DOHH2 (cell line): ENCODE measurements at regions not wholly inside any gene's neighbourhood (a gene's known extent, or its start where the extent isn't known, plus 50 kb on each side); places are given as distances from the start of the nearest gene placed in this dataset.

ENCODE experiments used
- H3F3A ChIP-seq: fragments of 200-600 bp; sonication (generic), shearing (Covaris generic); 2 replicates; pipeline ENCODE4 v1.6.0; 2016; ENCODE audit warnings: antibody characterized with exemption, mild to moderate bottlenecking; ENCODE audit not compliant: control insufficient read depth, insufficient read depth
- H3K27ac ChIP-seq: fragments of 200-600 bp; sonication (generic); 2 replicates; pipeline ENCODE4 v1.5.1; 2014; ENCODE audit warnings: low read depth, mild to moderate bottlenecking, low read length, moderate library complexity
- H3K27me3 ChIP-seq: fragments of 200-600 bp; sonication (generic); 2 replicates; pipeline ENCODE4 v1.6.1; 2014; ENCODE audit warnings: mild to moderate bottlenecking, low read length, mixed read lengths; ENCODE audit not compliant: control insufficient read depth
- H3K36me3 ChIP-seq: fragments of 200-600 bp; sonication (generic); 2 replicates; pipeline ENCODE4 v1.6.1; 2014; ENCODE audit warnings: mild to moderate bottlenecking, low read length, moderate library complexity, mixed read lengths; ENCODE audit not compliant: control insufficient read depth
- H3K4me1 ChIP-seq: fragments of 200-600 bp; sonication (generic); 2 replicates; pipeline ENCODE4 v1.6.1; 2014; ENCODE audit warnings: mild to moderate bottlenecking, low read length, mixed read lengths; ENCODE audit not compliant: control insufficient read depth
- H3K4me2 ChIP-seq: fragments of 200-600 bp; sonication (generic); 2 replicates; pipeline ENCODE4 v1.6.0; 2014; ENCODE audit warnings: mild to moderate bottlenecking, low read length, moderate library complexity
- H3K4me3 ChIP-seq: fragments of 200-600 bp; sonication (generic); 2 replicates; pipeline ENCODE4 v1.5.1; 2014; ENCODE audit warnings: mild to moderate bottlenecking, low read length, mixed read lengths
- H3K79me2 ChIP-seq: fragments of 200-600 bp; sonication (generic); 2 replicates; pipeline ENCODE4 v1.6.1; 2014; ENCODE audit warnings: mild to moderate bottlenecking, low read length, mixed read lengths; ENCODE audit not compliant: control insufficient read depth
- H3K9me2 ChIP-seq: fragments of 200-600 bp; sonication (generic); replicated peaks from 2 replicates; pipeline ENCODE4 v1.6.1; 2014; ENCODE audit warnings: mild to moderate bottlenecking, low read length, mixed read lengths; ENCODE audit not compliant: control insufficient read depth
- H3K9me3 ChIP-seq: fragments of 200-600 bp; sonication (generic); 2 replicates; pipeline ENCODE4 v1.6.1; 2014; ENCODE audit warnings: antibody characterized with exemption, low read length, mixed read lengths; ENCODE audit not compliant: control insufficient read depth, insufficient read depth
- H4K20me1 ChIP-seq: fragments of 200-600 bp; sonication (generic); 2 replicates; pipeline ENCODE4 v1.6.0; 2014; ENCODE audit warnings: low read depth, mild to moderate bottlenecking, antibody characterized with exemption, low read length, moderate library complexity; ENCODE audit not compliant: control insufficient read depth, insufficient read depth
- CTCF ChIP-seq: fragments of 200-600 bp; sonication (generic); IDR thresholded peaks from one replicate; pipeline ENCODE4 v1.5.1; 2014; ENCODE audit warnings: antibody characterized with exemption, mild to moderate bottlenecking, low read depth, low read length; ENCODE audit not compliant: poor library complexity, severe bottlenecking
- EZH2phosphoT487 ChIP-seq: fragments of 200-600 bp; sonication (generic); IDR thresholded peaks from 2 replicates; pipeline ENCODE4 v1.6.1; 2017; ENCODE audit warnings: borderline replicate concordance, mild to moderate bottlenecking, antibody characterized with exemption, low read length, moderate library complexity, mixed read lengths

DNA sequence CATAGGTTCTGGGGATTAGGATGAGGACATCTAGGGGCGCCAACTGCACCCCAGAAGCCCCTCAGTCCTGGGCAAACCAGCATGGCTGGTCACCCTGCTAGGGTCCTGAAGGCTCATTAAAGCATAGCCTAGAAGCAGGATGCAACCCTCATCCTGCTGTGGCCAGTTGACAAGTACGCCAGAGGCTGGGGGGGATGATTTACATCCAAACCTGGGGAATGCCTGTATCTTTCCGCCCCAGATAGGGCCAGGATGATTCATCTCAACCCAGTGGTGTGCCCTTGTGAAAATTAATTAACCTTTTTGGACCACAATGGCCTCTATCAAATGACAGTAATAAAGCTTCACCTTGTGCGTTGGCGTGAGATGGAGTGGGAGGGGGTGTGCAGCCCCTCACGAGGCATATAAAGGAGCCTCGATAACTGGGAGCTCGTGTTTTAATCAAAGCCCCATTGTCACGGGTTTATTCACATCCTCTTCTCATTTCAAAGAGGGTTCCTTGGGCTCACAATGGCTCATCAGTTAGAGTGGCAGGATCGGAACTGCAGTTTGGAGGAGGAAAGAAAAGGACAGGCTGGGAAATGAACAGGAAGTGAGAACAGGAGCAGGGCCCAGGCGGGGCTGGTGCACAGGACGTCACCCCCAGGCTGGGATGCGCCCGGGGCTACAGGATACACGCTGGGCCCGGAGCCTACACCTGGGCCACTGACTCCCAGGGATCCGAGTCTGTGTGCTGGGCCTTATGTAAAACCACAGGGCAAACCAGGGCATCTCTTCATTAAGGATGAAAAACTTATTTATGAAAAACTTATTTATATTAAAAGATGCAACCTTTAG is 121.8 kb upstream of the PHACTR3 start:
- TF ChIP-seq CTCF (no peak), EZH2phosphoT487 (no peak)
- no peaks in the 10 kb centered on the region for H4K20me1 ChIP-seq
- H3K36me3 ChIP-seq = no peaks in the 10 kb centered on the region
- H3K4me1 ChIP-seq = no peaks in the 10 kb centered on the region
- no peaks in the 10 kb centered on the region for H3K79me2 ChIP-seq
- no peaks in the 10 kb centered on the region for H3K9me3 ChIP-seq
- H3K9me2 ChIP-seq = no peaks in the 10 kb centered on the region
- no peak overlapping the region for H3K4me2 ChIP-seq
- H3K27ac ChIP-seq = no peak overlapping the region
- H3K4me3 ChIP-seq = no peak overlapping the region
- H3F3A ChIP-seq = no peaks in the 10 kb centered on the region
- no peaks in the 10 kb centered on the region for H3K27me3 ChIP-seq

DNA sequence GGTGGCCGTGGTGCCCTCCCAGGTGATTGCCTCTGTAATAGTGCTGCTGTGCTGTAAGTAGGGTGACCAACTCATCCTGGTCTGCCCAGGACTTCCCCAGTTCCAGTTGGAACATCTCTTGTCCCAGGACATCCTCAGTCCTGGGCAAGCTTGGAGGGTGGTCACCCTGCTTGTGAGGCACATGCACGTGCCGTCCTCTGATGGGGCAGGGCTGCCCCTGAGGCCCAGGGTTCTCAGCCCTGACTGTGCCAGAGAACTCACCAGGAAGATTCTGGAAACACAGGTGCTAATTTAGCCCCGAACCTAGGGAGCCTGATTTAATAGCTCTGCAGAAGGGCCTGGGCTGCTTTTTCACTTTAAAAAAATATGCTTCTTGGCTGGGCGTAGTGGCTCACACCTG is 120.9 kb upstream of the PHACTR3 start:
- Histone ChIP-seq H3K9me2 (no peaks in the 10 kb centered on the region), H3K36me3 (no peaks in the 10 kb centered on the region), H3F3A (no peaks in the 10 kb centered on the region), H3K4me2 (no peak overlapping the region), H3K27me3 (no peaks in the 10 kb centered on the region), H3K4me3 (no peak overlapping the region), H4K20me1 (no peaks in the 10 kb centered on the region), H3K79me2 (no peaks in the 10 kb centered on the region), H3K27ac (no peak overlapping the region), H3K9me3 (no peaks in the 10 kb centered on the region), H3K4me1 (no peaks in the 10 kb centered on the region)
- TF ChIP-seq CTCF = no peak
- no peak for TF ChIP-seq EZH2phosphoT487

GRCh38 chr20:59484228-59484627 is 120.1 kb upstream of the PHACTR3 start:
- H3K9me2 ChIP-seq = no peaks in the 10 kb centered on the region
- no peaks in the 10 kb centered on the region for H3K9me3 ChIP-seq
- H3K79me2 ChIP-seq = no peaks in the 10 kb centered on the region
- no peaks in the 10 kb centered on the region for H3F3A ChIP-seq
- no peak overlapping the region for H3K4me2 ChIP-seq
- no peaks in the 10 kb centered on the region for H3K27me3 ChIP-seq
- H3K4me3 ChIP-seq = no peak overlapping the region
- no peak for TF ChIP-seq EZH2phosphoT487
- TF ChIP-seq CTCF = no peak
- no peaks in the 10 kb centered on the region for H4K20me1 ChIP-seq
- H3K27ac ChIP-seq = no peak overlapping the region
- no peaks in the 10 kb centered on the region for H3K36me3 ChIP-seq
- H3K4me1 ChIP-seq = no peaks in the 10 kb centered on the region
